GM10266 (cell line): ENCODE measurements at regions not wholly inside any gene's neighbourhood (a gene's known extent, or its start where the extent isn't known, plus 50 kb on each side); places are given as distances from the start of the nearest gene placed in this dataset.
"Not testable (repeated sequence)": the region's sequence is repeated elsewhere in the genome, so short reads cannot be mapped to it uniquely, and the experiment has no call there.

Experiments used
- DNase-seq: peaks from one replicate; pipeline ENCODE4 v3.0.0; 2012; ENCODE audit errors: extremely low spot score
- CTCF ChIP-seq: IDR thresholded peaks from 2 replicates; pipeline ENCODE4 v1.5.1; 2012; ENCODE audit warnings: mild to moderate bottlenecking, low read depth; ENCODE audit not compliant: control insufficient read depth, insufficient read depth; ENCODE audit errors: missing control alignments

- TF ChIP-seq CTCF, result no peak
- DNase-seq, result no peak
Measured at GRCh38 chr5:121640298-121640697, 211.4 kb upstream of the FTMT start.

GRCh38 chr5:121658221-121658620 lies 193.5 kb upstream of the FTMT start:
- no peak for TF ChIP-seq CTCF
- DNase-seq, result no peak

GRCh38 chr5:121660142-121660541 lies 191.5 kb upstream of the FTMT start:
- DNase-seq, result no peak
- TF ChIP-seq CTCF, result no peak

GRCh38 chr5:121665542-121665941 lies 186.1 kb upstream of the FTMT start:
- not testable (repeated sequence) for DNase-seq

- DNase-seq, result no peak
- TF ChIP-seq CTCF, result no peak
Measured at GRCh38 chr5:121667292-121667691, 184.4 kb upstream of the FTMT start.

GRCh38 chr5:121668635-121669034 lies 183.0 kb upstream of the FTMT start:
- no peak for DNase-seq
- TF ChIP-seq CTCF, result no peak

GRCh38 chr5:121671624-121672023 lies 180.1 kb upstream of the FTMT start:
- no peak for DNase-seq
- no peak for TF ChIP-seq CTCF

GRCh38 chr5:121675924-121676323 lies 175.8 kb upstream of the FTMT start:
- no peak for DNase-seq
- TF ChIP-seq CTCF, result no peak
